ENCODE measurements at regions not wholly inside any gene's neighbourhood (a gene's known extent, or its start where the extent isn't known, plus 50 kb on each side); places are given as distances from the start of the nearest gene placed in this dataset.

DNA sequence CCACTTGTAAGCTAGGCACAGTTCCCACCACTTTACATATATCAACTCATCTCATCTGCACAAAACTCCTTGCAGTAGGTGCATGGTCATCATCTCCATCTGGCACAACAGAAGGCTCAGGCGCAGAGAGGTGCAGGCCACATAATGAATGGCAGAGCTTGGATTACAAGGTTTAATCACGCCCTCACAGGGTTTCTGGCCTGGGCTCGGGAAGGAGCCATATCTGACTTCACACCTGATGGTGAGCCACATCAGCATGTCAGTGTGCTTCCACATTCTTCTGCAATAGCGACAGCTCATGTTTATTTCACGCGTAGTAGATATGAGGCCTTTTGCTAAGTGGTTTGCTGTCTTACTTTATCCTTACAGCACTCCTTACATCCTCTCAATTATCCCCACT, 650.2 kb downstream of the INHBA start:
- Histone ChIP-seq H3K4me3 (ENCODE audit: low read depth, low read length) (no peak overlapping the region), H3K9me3 (no peaks in the 10 kb centered on the region), H3K4me1 (no peaks in the 10 kb centered on the region), H3K36me3 (no peaks in the 10 kb centered on the region), H3K27me3 (no peaks in the 10 kb centered on the region)
- DNase-seq: no peak
- TF ChIP-seq, protein P1, sequence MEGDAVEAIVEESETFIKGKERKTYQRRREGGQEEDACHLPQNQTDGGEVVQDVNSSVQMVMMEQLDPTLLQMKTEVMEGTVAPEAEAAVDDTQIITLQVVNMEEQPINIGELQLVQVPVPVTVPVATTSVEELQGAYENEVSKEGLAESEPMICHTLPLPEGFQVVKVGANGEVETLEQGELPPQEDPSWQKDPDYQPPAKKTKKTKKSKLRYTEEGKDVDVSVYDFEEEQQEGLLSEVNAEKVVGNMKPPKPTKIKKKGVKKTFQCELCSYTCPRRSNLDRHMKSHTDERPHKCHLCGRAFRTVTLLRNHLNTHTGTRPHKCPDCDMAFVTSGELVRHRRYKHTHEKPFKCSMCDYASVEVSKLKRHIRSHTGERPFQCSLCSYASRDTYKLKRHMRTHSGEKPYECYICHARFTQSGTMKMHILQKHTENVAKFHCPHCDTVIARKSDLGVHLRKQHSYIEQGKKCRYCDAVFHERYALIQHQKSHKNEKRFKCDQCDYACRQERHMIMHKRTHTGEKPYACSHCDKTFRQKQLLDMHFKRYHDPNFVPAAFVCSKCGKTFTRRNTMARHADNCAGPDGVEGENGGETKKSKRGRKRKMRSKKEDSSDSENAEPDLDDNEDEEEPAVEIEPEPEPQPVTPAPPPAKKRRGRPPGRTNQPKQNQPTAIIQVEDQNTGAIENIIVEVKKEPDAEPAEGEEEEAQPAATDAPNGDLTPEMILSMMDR (IDR thresholded peaks at IDR 0.05; ENCODE audit: low read depth, low read length): no peak

DNA sequence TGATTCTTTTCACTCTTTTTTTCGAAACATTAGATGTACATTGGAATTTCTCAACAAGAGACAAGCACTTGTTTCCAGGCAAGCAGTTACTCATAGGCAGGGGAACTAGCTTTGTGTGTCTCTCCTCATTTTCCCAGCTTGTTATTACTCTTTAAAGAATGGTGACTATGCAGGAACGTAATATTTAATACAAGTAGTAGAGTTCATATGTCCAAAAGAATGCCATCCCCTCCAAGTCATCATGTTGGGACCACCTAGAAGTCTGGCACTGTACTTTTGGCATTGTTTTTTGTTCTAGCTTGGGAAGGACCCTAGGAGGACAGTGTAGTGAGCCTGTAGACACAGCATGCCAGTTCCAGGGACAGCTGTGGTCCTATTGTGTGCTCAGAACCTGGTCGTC, 650.7 kb downstream of the INHBA start:
- no peaks in the 10 kb centered on the region for H3K27me3 ChIP-seq
- H3K36me3 ChIP-seq: no peaks in the 10 kb centered on the region
- H3K4me1 ChIP-seq: no peaks in the 10 kb centered on the region
- TF ChIP-seq, protein P1 (IDR thresholded peaks at IDR 0.05; ENCODE audit: low read depth, low read length): no peak
- no peak for DNase-seq
- H3K4me3 ChIP-seq (ENCODE audit: low read depth, low read length): no peak overlapping the region
- H3K9me3 ChIP-seq: no peaks in the 10 kb centered on the region

DNA sequence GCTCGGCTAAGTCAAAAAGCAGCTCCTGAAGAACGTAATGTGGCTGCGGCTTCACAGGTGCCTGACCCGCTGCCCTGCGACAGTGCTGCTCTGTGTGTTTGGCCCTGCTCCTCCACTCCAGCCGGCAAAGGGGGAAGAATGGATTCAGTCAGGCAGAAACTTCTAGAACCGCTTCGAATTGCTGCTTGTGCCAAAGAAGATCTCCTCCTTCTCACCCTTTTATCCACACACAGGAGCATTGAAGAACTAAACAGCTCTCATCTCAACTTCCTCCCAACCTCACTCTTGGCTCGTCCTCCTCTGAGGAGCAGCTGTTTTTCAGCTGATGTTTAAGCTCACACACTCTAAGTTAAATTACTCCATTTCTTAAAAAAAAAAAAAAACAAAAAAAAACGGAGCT, 651.4 kb downstream of the INHBA start:
- no peaks in the 10 kb centered on the region for H3K36me3 ChIP-seq
- H3K4me1 ChIP-seq: no peaks in the 10 kb centered on the region
- no peaks in the 10 kb centered on the region for H3K27me3 ChIP-seq
- no peak for DNase-seq
- TF ChIP-seq, protein P1 (IDR thresholded peaks at IDR 0.05; ENCODE audit: low read depth, low read length): no peak
- no peaks in the 10 kb centered on the region for H3K9me3 ChIP-seq
- H3K4me3 ChIP-seq (ENCODE audit: low read depth, low read length): no peak overlapping the region

DNA sequence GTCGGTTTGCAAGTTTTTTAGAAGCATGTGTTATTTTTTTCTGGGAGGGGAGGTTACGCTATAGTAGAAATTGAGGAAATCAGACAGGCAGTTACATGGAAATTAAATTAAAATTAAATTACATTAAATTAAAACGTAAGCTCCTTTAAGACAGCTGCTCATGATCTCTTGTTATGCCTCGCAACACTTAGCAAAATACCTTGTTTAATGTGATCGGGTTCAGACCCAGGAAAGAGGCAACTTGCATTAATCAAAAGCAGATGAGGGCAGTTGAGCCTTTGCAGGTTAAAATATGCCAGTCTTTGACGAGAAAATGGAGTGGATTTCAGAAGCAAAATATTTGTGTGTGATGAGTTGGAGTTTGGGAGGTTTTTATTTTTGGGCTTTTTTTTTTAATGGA, 651.8 kb downstream of the INHBA start:
- Histone ChIP-seq H3K4me1 (no peaks in the 10 kb centered on the region), H3K36me3 (no peaks in the 10 kb centered on the region), H3K9me3 (no peaks in the 10 kb centered on the region), H3K4me3 (ENCODE audit: low read depth, low read length) (no peak overlapping the region), H3K27me3 (no peaks in the 10 kb centered on the region)
- TF ChIP-seq, protein P1 (IDR thresholded peaks at IDR 0.05; ENCODE audit: low read depth, low read length): no peak
- no peak for DNase-seq

DNA sequence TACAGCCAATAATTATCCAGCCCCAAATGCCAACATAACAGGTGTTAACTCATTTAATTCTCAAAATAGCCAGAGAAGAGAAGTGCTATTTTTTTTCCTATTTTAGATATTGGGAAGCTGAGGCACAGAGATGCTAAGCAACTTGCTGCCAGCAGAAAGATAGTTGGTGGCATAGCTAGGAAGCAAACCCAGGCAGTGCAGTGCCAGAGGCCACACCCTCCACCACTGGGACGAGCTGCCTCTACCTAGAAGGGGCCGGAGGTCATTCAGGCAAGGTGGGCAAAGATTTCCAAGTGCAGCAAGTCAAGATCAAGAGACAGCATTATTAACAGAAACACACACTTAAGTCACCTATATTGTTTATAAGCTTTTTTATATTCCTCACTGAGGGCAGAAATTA, 654.1 kb downstream of the INHBA start:
- TF ChIP-seq, protein P1 (IDR thresholded peaks at IDR 0.05; ENCODE audit: low read depth, low read length): no peak
- Histone ChIP-seq H3K27me3 (no peaks in the 10 kb centered on the region), H3K4me3 (ENCODE audit: low read depth, low read length) (no peak overlapping the region), H3K4me1 (no peaks in the 10 kb centered on the region), H3K9me3 (no peaks in the 10 kb centered on the region), H3K36me3 (no peaks in the 10 kb centered on the region)
- DNase-seq: no peak

DNA sequence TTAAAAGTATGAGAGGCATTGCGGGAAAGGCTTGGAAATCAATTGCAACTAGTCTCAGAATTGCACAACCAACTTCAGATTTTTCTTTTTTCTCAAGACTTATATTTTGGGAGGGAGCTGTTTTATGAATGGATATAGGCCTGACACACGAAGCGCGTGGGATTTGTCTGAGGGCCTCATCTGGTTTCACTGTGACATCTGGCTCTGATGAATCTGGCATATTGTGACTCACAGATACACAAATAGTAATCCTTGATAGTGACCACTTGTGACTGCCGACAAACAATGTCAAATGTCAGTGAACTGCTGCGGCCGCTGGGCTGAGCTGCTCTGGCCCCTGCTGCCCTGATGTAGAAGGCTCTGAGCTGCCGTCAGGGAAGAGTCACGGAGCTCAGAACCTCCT, 655.1 kb downstream of the INHBA start:
- H3K9me3 ChIP-seq: no peaks in the 10 kb centered on the region
- H3K4me3 ChIP-seq (ENCODE audit: low read depth, low read length): no peak overlapping the region
- TF ChIP-seq, protein P1 (IDR thresholded peaks at IDR 0.05; ENCODE audit: low read depth, low read length): no peak
- no peak for DNase-seq
- H3K4me1 ChIP-seq: no peaks in the 10 kb centered on the region
- no peaks in the 10 kb centered on the region for H3K36me3 ChIP-seq
- no peaks in the 10 kb centered on the region for H3K27me3 ChIP-seq
